ENCODE measurements at regions not wholly inside any gene's neighbourhood (a gene's known extent, or its start where the extent isn't known, plus 50 kb on each side); places are given as distances from the start of the nearest gene placed in this dataset.

GRCh38 chr15:95857124-95857757 is 473.3 kb upstream of the NR2F2 start:
- TF ChIP-seq ZNF70 (CRISPR knock-in tag; IDR thresholded peaks at IDR 0.05): no peak
- ATAC-seq: no peak

- no peak for TF ChIP-seq RARB (CRISPR knock-in tag; IDR thresholded peaks at IDR 0.05)
- no peak for TF ChIP-seq TOX (CRISPR knock-in tag; IDR thresholded peaks at IDR 0.05; ENCODE audit: borderline replicate concordance)
- TF ChIP-seq ZNF8 (CRISPR knock-in tag; IDR thresholded peaks at IDR 0.05): no peak
- TF ChIP-seq ZNF70 (CRISPR knock-in tag; IDR thresholded peaks at IDR 0.05): no peak
- no peak for TF ChIP-seq BACH2 (CRISPR knock-in tag; IDR thresholded peaks at IDR 0.05; ENCODE audit: borderline replicate concordance)
- TF ChIP-seq ESRRG (CRISPR knock-in tag; IDR thresholded peaks at IDR 0.05): no peak
- TF ChIP-seq ZFP3 (CRISPR knock-in tag; IDR thresholded peaks at IDR 0.05): no peak
- TF ChIP-seq ZC3H10 (CRISPR knock-in tag; IDR thresholded peaks at IDR 0.05): no peak
- TF ChIP-seq TSHZ2 (CRISPR knock-in tag; IDR thresholded peaks at IDR 0.05): no peak
- TF ChIP-seq GLIS3 (CRISPR knock-in tag; IDR thresholded peaks at IDR 0.05): no peak
- TF ChIP-seq ISL1 (CRISPR knock-in tag; IDR thresholded peaks at IDR 0.05): no peak
- no peak for TF ChIP-seq PATZ1 (CRISPR knock-in tag; IDR thresholded peaks at IDR 0.05; ENCODE audit: borderline replicate concordance)
- TF ChIP-seq ZFP30 (CRISPR knock-in tag; IDR thresholded peaks at IDR 0.05): no peak
- no peak for TF ChIP-seq SNAI2 (CRISPR knock-in tag; IDR thresholded peaks at IDR 0.05)
- TF ChIP-seq OSR1 (CRISPR knock-in tag; IDR thresholded peaks at IDR 0.05): no peak
- no peak for TF ChIP-seq CREB5 (CRISPR knock-in tag; IDR thresholded peaks at IDR 0.05; ENCODE audit: low read depth)
- no peak for TF ChIP-seq ARNTL (CRISPR knock-in tag; IDR thresholded peaks at IDR 0.05; ENCODE audit: borderline replicate concordance, low read depth)
- no peak for ATAC-seq
These were observed 472.7 kb upstream of the NR2F2 start for GRCh38 chr15:95857758-95858157.

- TF ChIP-seq CSDC2 (CRISPR knock-in tag; IDR thresholded peaks at IDR 0.05) (no peak), SNAI2 (CRISPR knock-in tag; IDR thresholded peaks at IDR 0.05) (no peak), CREB5 (CRISPR knock-in tag; IDR thresholded peaks at IDR 0.05; ENCODE audit: low read depth) (no peak), ISL1 (CRISPR knock-in tag; IDR thresholded peaks at IDR 0.05) (no peak)
These were observed 470.1 kb upstream of the NR2F2 start for GRCh38 chr15:95860406-95860805.

GRCh38 chr15:95864467-95864886 is 466.0 kb upstream of the NR2F2 start:
- ATAC-seq: no peak
- TF ChIP-seq CREB5 (CRISPR knock-in tag; IDR thresholded peaks at IDR 0.05; ENCODE audit: low read depth): no peak
- no peak for TF ChIP-seq ZFP3 (CRISPR knock-in tag; IDR thresholded peaks at IDR 0.05)
- TF ChIP-seq PATZ1 (CRISPR knock-in tag; IDR thresholded peaks at IDR 0.05; ENCODE audit: borderline replicate concordance): no peak
- TF ChIP-seq ARNTL (CRISPR knock-in tag; IDR thresholded peaks at IDR 0.05; ENCODE audit: borderline replicate concordance, low read depth): no peak
- TF ChIP-seq ISL1 (CRISPR knock-in tag; IDR thresholded peaks at IDR 0.05): no peak
- TF ChIP-seq CSDC2 (CRISPR knock-in tag; IDR thresholded peaks at IDR 0.05): no peak
- no peak for TF ChIP-seq RARB (CRISPR knock-in tag; IDR thresholded peaks at IDR 0.05)
- TF ChIP-seq TCF4 (CRISPR knock-in tag; IDR thresholded peaks at IDR 0.05; ENCODE audit: borderline replicate concordance): no peak

More at GRCh38 chr15:95860406-95860805, 470.1 kb upstream of the NR2F2 start:
- no peak for ATAC-seq

Data from SK-N-SH treated with all-trans-retinoic acid at 6 μM for 48 hours (cell line).